ENCODE measurements at regions not wholly inside any gene's neighbourhood (a gene's known extent, or its start where the extent isn't known, plus 50 kb on each side); places are given as distances from the start of the nearest gene placed in this dataset.

DNA sequence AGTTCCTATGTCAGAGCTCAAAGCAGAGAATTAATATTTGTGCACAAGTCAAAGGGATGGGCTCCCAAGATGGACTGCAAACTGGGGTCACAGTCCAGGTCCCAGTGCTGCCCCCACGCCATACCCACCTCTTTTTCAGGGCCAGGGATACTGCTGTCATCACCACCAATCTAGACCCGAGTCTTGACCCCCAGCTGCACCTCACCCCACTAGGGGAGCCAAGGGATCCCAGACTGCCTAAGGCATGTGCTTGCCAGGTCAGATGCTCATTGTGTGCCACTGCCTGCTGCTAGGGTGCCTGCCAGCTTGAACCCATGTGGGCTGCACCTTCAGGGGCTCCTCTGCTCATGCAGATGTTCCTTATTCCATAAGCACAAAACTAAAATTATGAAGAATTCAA lies 215.6 kb upstream of the NREP start:
- TF ChIP-seq CTCF (IDR thresholded peaks at IDR 0.05), result no peak
- H3K9me3 ChIP-seq, result no peaks in the 10 kb centered on the region
- no peak overlapping the region for H3K4me3 ChIP-seq
- ATAC-seq, result no peak
- H3K27ac ChIP-seq, result no peak overlapping the region
- no peak for DNase-seq
- WGBS, 2 donors, result 95 to 100% methylated on average over 2 of the region's 2 CpGs
- H3K36me3 ChIP-seq, result no peaks in the 10 kb centered on the region
- intact Hi-C loops (cut with DNase I), result no loop called here
- peaks cover 0 to 15% (median 5%) of the 10 kb centered on the region in 9 donors for H3K4me1 ChIP-seq
- no peaks in the 10 kb centered on the region for H3K27me3 ChIP-seq

DNA sequence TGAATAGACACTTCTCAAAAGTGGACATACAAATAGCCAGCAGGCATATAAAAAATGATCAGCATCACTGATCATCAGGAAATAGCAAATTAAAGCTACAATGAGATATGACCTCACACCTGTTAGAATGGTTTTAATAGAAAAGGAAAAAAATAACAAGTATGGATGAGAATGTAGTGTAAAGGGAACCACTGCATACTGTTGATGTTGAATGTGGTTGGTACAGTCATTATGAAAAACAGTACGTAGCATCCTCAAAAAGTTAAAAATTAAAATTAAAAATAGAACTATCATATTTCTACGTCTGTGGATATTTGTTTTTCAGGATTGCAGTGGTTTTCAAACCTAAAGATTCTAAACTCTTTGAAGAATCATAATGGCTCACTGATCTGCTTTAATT lies 215.1 kb upstream of the NREP start:
- DNase-seq (no peak), ATAC-seq (no peak)
- intact Hi-C loops (cut with DNase I), result no loop called here
- Histone ChIP-seq H3K9me3 (no peaks in the 10 kb centered on the region), H3K27me3 (no peaks in the 10 kb centered on the region), H3K27ac (no peak overlapping the region), H3K4me3 (no peak overlapping the region), H3K36me3 (no peaks in the 10 kb centered on the region), H3K4me1 (peaks cover 0 to 12% (median 5%) of the 10 kb centered on the region in 9 donors)
- no peak for TF ChIP-seq CTCF (IDR thresholded peaks at IDR 0.05)
- WGBS, 2 donors, result 92 to 98% methylated on average over 2 of the region's 2 CpGs

- no peak for DNase-seq
- Histone ChIP-seq H3K4me1 (peaks cover 0 to 11% (median 0%) of the 10 kb centered on the region in 9 donors), H3K9me3 (no peaks in the 10 kb centered on the region), H3K36me3 (no peaks in the 10 kb centered on the region), H3K4me3 (no peak overlapping the region), H3K27ac (no peak overlapping the region), H3K27me3 (no peaks in the 10 kb centered on the region)
- no peak for TF ChIP-seq CTCF (IDR thresholded peaks at IDR 0.05)
- 34 to 47% methylated on average over 1 of the region's 1 CpG for WGBS, 2 donors
- intact Hi-C loops (cut with DNase I), result loop anchor here in 1 of 10 donors (5.0 kb wide), 1 partner anchor 996 kb away; no protein-coding TSS in a partner anchor
- peak in 2 of 8 donors; percentile 44 to 71 for ATAC-seq
These were observed 211.5 kb upstream of the NREP start for GRCh38 chr5:111968459-111968858.

- peaks cover 0 to 11% (median 0%) of the 10 kb centered on the region in 9 donors for H3K4me1 ChIP-seq
- intact Hi-C loops (cut with DNase I), result loop anchor here in 1 of 10 donors (5.0 kb wide), 1 partner anchor 995 kb away; no protein-coding TSS in a partner anchor
- ATAC-seq (no peak), DNase-seq (no peak)
- WGBS, 2 donors, result 96 to 99% methylated on average over 8 of the region's 8 CpGs
- H3K9me3 ChIP-seq, result peaks cover 0 to 3% (median 0%) of the 10 kb centered on the region in 11 donors
- no peaks in the 10 kb centered on the region for H3K27me3 ChIP-seq
- H3K36me3 ChIP-seq, result no peaks in the 10 kb centered on the region
- H3K4me3 ChIP-seq, result no peak overlapping the region
- H3K27ac ChIP-seq, result no peak overlapping the region
- no peak for TF ChIP-seq CTCF (IDR thresholded peaks at IDR 0.05)
These were observed 210.5 kb upstream of the NREP start for GRCh38 chr5:111967463-111967862.

Data from heart right ventricle (tissue), 16 donors.